Activated CD4-positive, alpha-beta T cell treated with anti-CD3 and anti-CD28 coated beads, Interleukin-2, amount 50 U/mL, for 4 hours (primary cell): ENCODE measurements at regions not wholly inside any gene's neighbourhood (a gene's known extent, or its start where the extent isn't known, plus 50 kb on each side); places are given as distances from the start of the nearest gene placed in this dataset.
"Not testable (repeated sequence)": the region's sequence is repeated elsewhere in the genome, so short reads cannot be mapped to it uniquely, and the experiment has no call there.

Experiments used
- DNase-seq, 2 experiments: peaks; one replicate each; pipeline ENCODE4 v3.0.0-alpha.2; 2020

- DNase-seq, result no peak
Observed at GRCh38 chr5:72692651-72693442, 123.6 kb upstream of the TNPO1 start.

- DNase-seq, result no peak
Observed at GRCh38 chr5:72692231-72692637, 124.2 kb upstream of the TNPO1 start.

GRCh38 chr5:72691751-72692150, 124.7 kb upstream of the TNPO1 start:
- DNase-seq, result no peak

GRCh38 chr5:72688916-72689315, 127.5 kb upstream of the TNPO1 start:
- no peak for DNase-seq

- DNase-seq, result no peak
Observed at GRCh38 chr5:72687288-72687687, 129.2 kb upstream of the TNPO1 start.

GRCh38 chr5:72682561-72682960, 133.9 kb upstream of the TNPO1 start:
- no peak for DNase-seq

- DNase-seq, result no peak
Observed at GRCh38 chr5:72681781-72682180, 134.7 kb upstream of the TNPO1 start.

GRCh38 chr5:72677447-72677846, 139.0 kb upstream of the TNPO1 start:
- DNase-seq, result no peak

GRCh38 chr5:72676831-72677230, 139.6 kb upstream of the TNPO1 start:
- DNase-seq, result not testable (repeated sequence)

GRCh38 chr5:72673623-72674022, 142.8 kb upstream of the TNPO1 start:
- DNase-seq, result no peak

GRCh38 chr5:72673180-72673579, 143.3 kb upstream of the TNPO1 start:
- no peak for DNase-seq

- no peak for DNase-seq
Observed at GRCh38 chr5:72667708-72668107, 148.8 kb upstream of the TNPO1 start.

GRCh38 chr5:72662936-72663335, 153.5 kb upstream of the TNPO1 start:
- no peak for DNase-seq

GRCh38 chr5:72662305-72662704, 154.2 kb upstream of the TNPO1 start:
- DNase-seq, result no peak

- no peak for DNase-seq
Observed at GRCh38 chr5:72661405-72661804, 154.2 kb upstream of the ZNF366 start.

GRCh38 chr5:72659726-72660125, 152.5 kb upstream of the ZNF366 start:
- DNase-seq, result no peak

GRCh38 chr5:72658761-72659540, 151.7 kb upstream of the ZNF366 start:
- DNase-seq, result no peak

GRCh38 chr5:72658161-72658560, 151.0 kb upstream of the ZNF366 start:
- DNase-seq, result no peak

GRCh38 chr5:72656756-72657513, 149.7 kb upstream of the ZNF366 start:
- DNase-seq, result no peak

- DNase-seq, result no peak
Observed at GRCh38 chr5:72656331-72656730, 149.1 kb upstream of the ZNF366 start.

GRCh38 chr5:72654231-72654630, 147.0 kb upstream of the ZNF366 start:
- no peak for DNase-seq

GRCh38 chr5:72653586-72653985, 146.4 kb upstream of the ZNF366 start:
- DNase-seq, result no peak

- DNase-seq, result no peak
Observed at GRCh38 chr5:72651779-72652178, 144.6 kb upstream of the ZNF366 start.

GRCh38 chr5:72651109-72651508, 143.9 kb upstream of the ZNF366 start:
- no peak for DNase-seq
